HG03442 (cell line): ENCODE measurements at regions not wholly inside any gene's neighbourhood (a gene's known extent, or its start where the extent isn't known, plus 50 kb on each side); places are given as distances from the start of the nearest gene placed in this dataset.

Experiments used
- ATAC-seq: cut with Tn5 transposase; IDR thresholded peaks from one replicate; pipeline ENCODE4 v1.9.1; 2021; ENCODE audit warnings: mild to moderate bottlenecking, moderate library complexity; ENCODE audit not compliant: unreplicated experiment

- ATAC-seq: no peak
Observed at GRCh38 chr2:103010751-103011150, 248.9 kb downstream of the TMEM182 start.

DNA sequence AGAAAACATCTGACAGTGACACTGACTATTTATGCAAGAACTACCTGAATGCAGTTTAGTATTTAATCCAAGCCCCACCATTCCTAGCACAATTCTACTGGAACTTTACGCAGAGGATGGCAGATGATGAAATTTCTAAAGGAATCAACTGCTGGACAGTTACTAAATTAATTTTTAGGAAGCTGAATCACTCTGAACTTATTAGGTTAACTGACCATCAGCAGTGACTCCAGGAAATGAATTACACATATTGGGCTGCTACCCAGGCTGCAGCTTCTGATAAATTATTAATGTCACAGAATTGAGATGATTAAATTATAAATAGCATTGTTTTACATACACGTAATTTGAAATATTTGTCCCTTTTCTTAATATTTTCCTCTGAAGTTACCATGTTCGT, 250.8 kb downstream of the TMEM182 start:
- no peak for ATAC-seq

DNA sequence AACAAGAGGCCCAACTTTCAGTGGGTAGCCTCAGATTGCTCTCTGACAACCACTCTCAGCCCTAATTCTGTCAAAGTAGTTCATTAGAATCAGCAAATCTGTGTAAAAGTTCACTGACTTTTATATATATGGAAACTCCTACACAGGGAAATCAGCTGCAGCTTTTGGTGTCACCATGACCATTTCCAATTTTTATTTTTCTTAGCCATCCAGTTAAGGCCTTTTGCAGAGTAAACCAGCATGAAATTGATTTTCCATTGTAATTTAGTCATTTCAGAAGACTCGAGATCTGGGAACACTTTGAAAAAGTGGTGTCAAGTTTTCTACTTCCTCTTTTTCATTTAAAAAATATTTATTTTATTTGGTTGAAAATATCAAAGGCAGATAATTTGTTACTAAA, 263.2 kb downstream of the TMEM182 start:
- ATAC-seq: no peak

DNA sequence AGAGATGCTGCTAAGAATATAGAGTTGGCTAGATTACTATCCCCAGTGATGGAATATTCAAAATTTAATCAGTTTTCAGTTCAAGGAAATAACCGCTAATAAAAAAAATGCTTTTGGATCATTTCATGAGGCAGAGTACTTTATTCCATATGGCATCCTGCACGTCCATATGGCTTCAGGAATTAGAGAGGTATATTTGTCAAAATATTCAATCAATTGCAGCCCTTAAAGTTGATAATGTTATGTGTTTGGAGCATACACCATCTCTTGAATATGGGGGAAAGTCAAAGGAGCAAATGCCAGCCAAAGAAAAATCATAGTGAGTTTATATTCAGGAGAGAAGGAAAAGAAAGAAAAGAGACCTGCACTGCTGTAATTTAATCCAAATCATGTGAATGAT, 266.4 kb downstream of the TMEM182 start:
- no peak for ATAC-seq
